GM12872 (cell line): ENCODE measurements at regions not wholly inside any gene's neighbourhood (a gene's known extent, or its start where the extent isn't known, plus 50 kb on each side); places are given as distances from the start of the nearest gene placed in this dataset.

ENCODE experiments used
- TF ChIP-seq, protein P1 (sequence below): IDR thresholded peaks from 3 replicates; pipeline ENCODE4 v1.5.1; 2011; ENCODE audit warnings: low read depth, mild to moderate bottlenecking, low read length, moderate library complexity; ENCODE audit not compliant: insufficient read depth

DNA sequence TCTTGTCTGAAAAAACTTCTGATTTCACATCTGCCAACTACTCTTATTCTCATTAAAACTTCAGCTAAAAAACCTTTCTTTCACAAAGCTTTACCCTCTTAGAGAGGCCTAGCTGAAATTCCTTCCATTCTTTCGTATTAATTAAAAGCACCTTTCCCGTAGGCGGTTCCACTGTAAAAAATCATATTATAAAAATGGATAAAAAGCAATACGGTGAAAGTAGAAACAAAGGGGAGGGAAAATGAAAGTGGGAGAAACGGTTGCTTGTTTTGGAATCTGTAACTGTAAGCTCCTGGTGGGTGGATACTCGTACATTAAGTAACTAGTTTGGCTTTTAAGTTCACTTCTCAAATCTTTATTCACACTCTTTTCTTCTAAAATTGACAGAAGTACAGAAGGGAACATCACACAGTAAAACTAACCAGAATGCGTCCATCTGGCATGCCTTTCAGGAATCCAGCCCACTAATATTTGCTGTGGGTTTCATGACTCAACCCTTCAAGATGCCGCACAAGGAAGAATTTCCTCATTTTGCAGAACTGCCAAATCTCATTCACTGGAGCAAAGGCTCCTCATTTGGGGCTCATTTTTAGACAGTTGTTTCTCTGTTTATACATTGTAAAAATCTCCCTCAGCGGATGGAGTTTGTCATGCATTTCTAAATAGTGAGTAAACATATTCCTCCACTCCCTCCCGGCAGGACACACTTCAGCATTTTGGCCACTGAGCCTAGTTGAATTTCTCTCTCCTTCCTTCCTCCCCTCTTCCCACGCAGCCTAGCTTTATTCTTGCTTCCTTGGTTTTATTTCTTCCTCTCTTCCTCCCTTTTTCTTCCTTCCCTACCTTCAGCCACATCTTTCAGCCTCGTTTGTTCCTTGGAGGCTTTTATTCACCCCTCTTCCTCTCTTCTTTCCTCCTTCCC is 419.5 kb upstream of the NAALADL2 start:
- TF ChIP-seq, protein P1, sequence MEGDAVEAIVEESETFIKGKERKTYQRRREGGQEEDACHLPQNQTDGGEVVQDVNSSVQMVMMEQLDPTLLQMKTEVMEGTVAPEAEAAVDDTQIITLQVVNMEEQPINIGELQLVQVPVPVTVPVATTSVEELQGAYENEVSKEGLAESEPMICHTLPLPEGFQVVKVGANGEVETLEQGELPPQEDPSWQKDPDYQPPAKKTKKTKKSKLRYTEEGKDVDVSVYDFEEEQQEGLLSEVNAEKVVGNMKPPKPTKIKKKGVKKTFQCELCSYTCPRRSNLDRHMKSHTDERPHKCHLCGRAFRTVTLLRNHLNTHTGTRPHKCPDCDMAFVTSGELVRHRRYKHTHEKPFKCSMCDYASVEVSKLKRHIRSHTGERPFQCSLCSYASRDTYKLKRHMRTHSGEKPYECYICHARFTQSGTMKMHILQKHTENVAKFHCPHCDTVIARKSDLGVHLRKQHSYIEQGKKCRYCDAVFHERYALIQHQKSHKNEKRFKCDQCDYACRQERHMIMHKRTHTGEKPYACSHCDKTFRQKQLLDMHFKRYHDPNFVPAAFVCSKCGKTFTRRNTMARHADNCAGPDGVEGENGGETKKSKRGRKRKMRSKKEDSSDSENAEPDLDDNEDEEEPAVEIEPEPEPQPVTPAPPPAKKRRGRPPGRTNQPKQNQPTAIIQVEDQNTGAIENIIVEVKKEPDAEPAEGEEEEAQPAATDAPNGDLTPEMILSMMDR, result no peak

DNA sequence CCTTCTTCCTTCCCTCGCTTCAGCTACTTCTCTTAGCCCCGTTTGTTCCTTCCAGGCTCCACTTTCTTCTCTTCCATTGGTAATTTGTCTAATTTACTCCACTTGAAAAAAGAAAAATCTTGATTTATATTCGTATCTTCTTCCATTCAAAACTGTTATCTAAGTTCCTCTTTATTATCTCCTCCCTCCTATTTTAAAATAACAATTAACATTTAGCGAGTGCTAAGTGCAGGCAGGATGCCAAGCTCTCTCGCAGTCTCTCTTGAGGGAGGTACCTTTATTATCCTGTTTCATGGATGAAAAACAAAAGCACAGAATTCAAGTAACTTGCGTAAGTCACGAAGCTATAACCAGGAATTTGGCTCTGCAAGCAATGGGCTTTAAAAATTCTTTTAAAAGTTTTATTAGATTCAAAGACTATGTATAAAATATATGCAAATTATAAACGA is 418.9 kb upstream of the NAALADL2 start:
- TF ChIP-seq, protein P1, result no peak

DNA sequence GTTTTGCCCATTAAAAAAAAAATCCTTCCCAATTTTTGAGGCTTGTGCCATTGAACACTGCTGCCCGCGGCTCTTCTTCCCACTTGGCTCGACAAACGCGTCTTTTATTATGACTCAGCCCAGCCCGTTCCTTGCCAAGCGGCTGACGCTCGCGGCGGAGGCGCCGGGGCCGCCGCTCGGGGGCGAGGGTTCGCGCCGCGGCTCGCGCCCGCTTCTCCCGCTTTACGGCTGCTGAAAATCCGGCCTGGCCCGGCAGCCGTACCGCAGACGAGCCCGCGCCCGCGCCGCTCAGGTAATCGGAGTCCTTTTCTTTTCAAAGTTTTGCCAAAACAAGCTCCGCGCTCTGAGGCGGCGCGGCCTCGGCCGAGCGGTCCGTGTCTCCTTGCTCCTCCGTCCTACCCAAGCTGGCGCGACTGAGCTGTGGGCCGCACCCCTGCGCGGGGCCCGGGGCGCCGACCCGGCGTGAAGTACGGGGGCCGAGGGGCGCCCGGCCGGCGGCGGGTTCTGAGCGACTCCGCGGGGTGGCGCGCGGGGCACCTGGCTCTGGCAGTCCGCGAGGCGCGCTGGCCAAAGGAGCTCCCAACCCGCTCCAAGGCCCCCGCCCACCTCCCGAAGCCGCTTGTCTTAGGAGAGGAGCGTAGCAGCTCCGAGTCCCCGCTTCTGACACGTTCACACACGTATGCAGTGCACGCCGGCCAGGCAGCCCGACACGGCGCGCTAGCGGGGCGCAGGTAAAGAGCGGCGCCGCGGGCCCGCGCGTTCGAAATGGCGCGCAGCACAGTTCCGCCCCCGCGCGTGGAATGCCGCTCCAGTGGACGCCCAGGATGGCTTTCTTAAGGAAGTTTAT is 418.2 kb upstream of the NAALADL2 start:
- TF ChIP-seq, protein P1, result no peak

DNA sequence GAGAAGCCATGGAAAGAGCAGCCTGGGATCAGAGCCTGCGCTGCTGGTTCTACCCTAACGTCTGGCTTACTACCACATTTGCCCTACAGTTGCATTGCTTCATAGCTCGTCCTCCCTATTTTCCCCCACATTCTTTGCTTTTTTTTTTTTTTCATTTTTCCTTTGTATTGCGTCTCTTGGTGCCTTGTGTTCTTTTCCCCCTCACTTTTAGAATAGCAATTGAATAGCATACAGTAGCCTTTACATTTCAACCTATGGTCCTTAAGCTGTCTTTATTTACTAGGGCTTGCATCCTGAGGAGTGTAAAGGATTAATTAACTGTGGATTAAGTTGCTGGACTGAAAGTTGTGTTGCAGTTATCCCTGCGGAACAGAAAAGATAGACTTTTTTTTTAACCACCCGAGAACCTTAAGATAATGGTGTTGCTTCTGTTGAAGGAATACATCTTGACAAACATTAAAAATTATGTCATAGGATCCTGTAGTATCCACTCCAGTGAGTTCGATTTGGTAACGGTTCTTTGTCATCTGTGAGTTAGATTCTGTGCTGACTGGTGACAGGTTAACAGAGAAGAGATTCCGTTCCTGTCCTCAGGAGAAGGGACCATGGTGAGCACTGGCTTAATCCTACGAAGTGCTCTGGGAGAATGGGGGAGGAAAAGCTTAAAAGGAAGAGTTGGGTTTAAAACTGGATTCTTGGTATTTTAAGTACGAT is 417.4 kb upstream of the NAALADL2 start:
- TF ChIP-seq, protein P1, result no peak

DNA sequence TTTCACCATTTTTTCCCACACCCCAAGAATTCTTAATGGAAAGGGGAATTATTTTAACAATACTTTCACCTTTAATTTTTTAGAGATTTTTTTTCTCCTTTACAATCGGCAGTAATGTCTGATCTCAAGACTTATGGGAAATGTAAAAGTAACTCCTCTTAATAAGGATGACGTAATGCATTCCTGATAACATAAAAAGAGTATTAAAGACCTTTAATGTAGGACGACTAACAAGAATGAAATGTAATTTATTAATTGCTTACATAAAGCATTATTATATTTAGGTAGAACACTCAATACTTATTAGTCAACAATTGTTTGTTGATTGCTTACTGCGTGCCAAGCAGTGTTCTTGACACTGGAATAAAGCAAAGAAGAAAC is 416.8 kb upstream of the NAALADL2 start:
- TF ChIP-seq, protein P1, result no peak

DNA sequence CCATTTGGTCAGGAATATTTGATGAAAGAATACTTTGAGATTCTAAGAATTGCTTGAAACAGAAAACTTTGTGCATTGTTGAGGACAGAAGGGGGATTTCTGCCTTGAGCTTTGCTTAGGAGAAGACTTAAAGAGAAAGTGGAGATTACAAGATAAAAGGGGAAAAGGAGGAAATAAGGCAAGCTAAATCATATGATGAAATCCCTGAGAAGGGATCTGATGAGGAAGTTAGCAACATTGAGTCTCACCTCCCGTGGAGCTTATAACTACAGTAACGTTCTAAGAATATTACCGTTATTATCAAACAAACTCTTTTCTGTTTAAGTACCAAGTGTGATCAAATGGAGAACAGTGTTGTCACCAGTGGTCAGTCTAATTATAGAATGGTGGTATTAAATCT is 414.7 kb upstream of the NAALADL2 start:
- TF ChIP-seq, protein P1, result no peak

DNA sequence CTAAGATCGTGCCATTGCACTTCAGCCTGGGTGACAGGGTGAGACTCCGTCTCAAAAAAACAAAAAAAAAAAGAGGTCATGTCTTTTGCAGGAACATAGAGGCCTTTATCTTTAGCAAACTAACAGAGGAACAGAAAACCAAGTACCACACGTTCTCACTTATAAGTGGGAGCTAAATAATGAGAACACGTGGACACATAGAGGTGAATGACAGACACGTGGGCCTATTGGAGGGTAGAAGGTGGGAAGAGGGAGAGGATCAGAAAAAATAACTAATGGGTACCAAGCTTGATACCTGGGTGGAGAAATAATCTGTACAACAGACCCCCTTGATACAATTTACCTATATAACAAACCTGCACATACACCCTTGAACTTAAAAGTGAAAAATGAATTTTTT is 401.4 kb upstream of the NAALADL2 start:
- TF ChIP-seq, protein P1, result no peak
